H9 (cell line): ENCODE measurements at regions not wholly inside any gene's neighbourhood (a gene's known extent, or its start where the extent isn't known, plus 50 kb on each side); places are given as distances from the start of the nearest gene placed in this dataset.

Experiments
- DNase-seq: peaks from one replicate; pipeline ENCODE4 v3.0.0-alpha.2; 2017
- H2AFZ ChIP-seq: one replicate; pipeline ENCODE4 v1.6.1; 2013; ENCODE audit warnings: mild to moderate bottlenecking, low read length, control low read depth, moderate library complexity
- H2AK5ac ChIP-seq: 2 replicates; pipeline ENCODE4 v1.6.1; 2013; ENCODE audit warnings: low read length, control low read depth, mixed read lengths; ENCODE audit not compliant: insufficient read length
- H2BK120ac ChIP-seq: one replicate; pipeline ENCODE4 v1.6.1; 2013; ENCODE audit warnings: low read depth, mild to moderate bottlenecking, low read length, control low read depth, inconsistent platforms; ENCODE audit not compliant: poor library complexity, severe bottlenecking
- H2BK12ac ChIP-seq: 2 replicates; pipeline ENCODE4 v1.6.1; 2013; ENCODE audit warnings: low read length, control low read depth, mixed read lengths, low read depth; ENCODE audit not compliant: insufficient read length
- H2BK15ac ChIP-seq: 2 replicates; pipeline ENCODE4 v1.6.1; 2013; ENCODE audit warnings: low read depth, low read length, control low read depth
- H2BK20ac ChIP-seq: one replicate; pipeline ENCODE4 v1.6.1; 2013; ENCODE audit warnings: low read depth, mild to moderate bottlenecking, low read length, control low read depth, inconsistent platforms; ENCODE audit not compliant: poor library complexity, severe bottlenecking
- H2BK5ac ChIP-seq: 2 replicates; pipeline ENCODE4 v1.6.1; 2013; ENCODE audit warnings: low read length, control low read depth, mixed read lengths; ENCODE audit not compliant: insufficient read length
- H3K14ac ChIP-seq: 2 replicates; pipeline ENCODE4 v1.6.1; 2013; ENCODE audit warnings: low read length, control low read depth; ENCODE audit not compliant: insufficient read depth
- H3K18ac ChIP-seq: 2 replicates; pipeline ENCODE4 v1.6.1; 2013; ENCODE audit warnings: low read depth, mild to moderate bottlenecking, mixed read lengths, low read length, control low read depth; ENCODE audit not compliant: insufficient read length
- H3K23ac ChIP-seq: 2 replicates; pipeline ENCODE4 v1.6.1; 2013; ENCODE audit warnings: low read length, control low read depth, mixed read lengths, low read depth; ENCODE audit not compliant: insufficient read length
- H3K23me2 ChIP-seq: 2 replicates; pipeline ENCODE4 v1.6.1; 2013; ENCODE audit warnings: low read depth, mild to moderate bottlenecking, mixed read lengths, low read length, control low read depth; ENCODE audit not compliant: insufficient read length, poor library complexity, severe bottlenecking
- H3K27ac ChIP-seq: 2 replicates; pipeline ENCODE4 v1.5.1; 2013; ENCODE audit warnings: low read length, control low read depth, mixed read lengths, low read depth; ENCODE audit not compliant: insufficient read length
- H3K27me3 ChIP-seq: 2 replicates; pipeline ENCODE4 v1.6.1; 2013; ENCODE audit warnings: low read length, control low read depth, inconsistent platforms; ENCODE audit not compliant: insufficient read depth
- H3K4ac ChIP-seq: 2 replicates; pipeline ENCODE4 v1.6.1; 2013; ENCODE audit warnings: low read depth, mild to moderate bottlenecking, control low read depth, inconsistent platforms, low read length, moderate library complexity
- H3K4me1 ChIP-seq: 2 replicates; pipeline ENCODE4 v1.6.1; 2013; ENCODE audit warnings: low read length, control low read depth, inconsistent platforms; ENCODE audit not compliant: insufficient read depth
- H3K4me2 ChIP-seq: 2 replicates; pipeline ENCODE4 v1.6.1; 2013; ENCODE audit warnings: low read length, control low read depth, mixed read lengths; ENCODE audit not compliant: insufficient read length, insufficient read depth
- H3K56ac ChIP-seq: 2 replicates; pipeline ENCODE4 v1.6.1; 2013; ENCODE audit warnings: low read depth, mild to moderate bottlenecking, mixed read lengths, low read length, control low read depth; ENCODE audit not compliant: insufficient read length
- H3K79me1 ChIP-seq: 2 replicates; pipeline ENCODE4 v1.6.1; 2013; ENCODE audit warnings: low read depth, mild to moderate bottlenecking, moderate library complexity, low read length, control low read depth, inconsistent platforms; ENCODE audit not compliant: insufficient read depth, poor library complexity, severe bottlenecking
- H3K79me2 ChIP-seq: 2 replicates; pipeline ENCODE4 v1.6.1; 2013; ENCODE audit warnings: low read length, control low read depth, inconsistent platforms; ENCODE audit not compliant: insufficient read depth
- H3K9ac ChIP-seq: 2 replicates; pipeline ENCODE4 v1.6.1; 2013; ENCODE audit warnings: low read length, control low read depth, mixed read lengths; ENCODE audit not compliant: insufficient read length; ENCODE audit errors: extremely low read depth
- H3K9me3 ChIP-seq: one replicate; pipeline ENCODE4 v1.6.1; 2013; ENCODE audit warnings: low read depth, low read length, inconsistent platforms; ENCODE audit not compliant: control insufficient read depth
- H3T11ph ChIP-seq: one replicate; pipeline ENCODE4 v1.6.1; 2013; ENCODE audit warnings: mild to moderate bottlenecking, low read length, control low read depth, inconsistent platforms
- H4K20me1 ChIP-seq: one replicate; pipeline ENCODE4 v1.6.1; 2013; ENCODE audit not compliant: control insufficient read depth, insufficient read length, insufficient read depth
- H4K5ac ChIP-seq: 2 replicates; pipeline ENCODE4 v1.6.1; 2013; ENCODE audit warnings: low read depth, mild to moderate bottlenecking, mixed read lengths, low read length, control low read depth; ENCODE audit not compliant: insufficient read length
- H4K8ac ChIP-seq: replicated peaks from 2 replicates; pipeline ENCODE4 v1.6.1; 2013; ENCODE audit warnings: low read length, control low read depth, mixed read lengths, low read depth; ENCODE audit not compliant: insufficient read length
- H4K91ac ChIP-seq: 2 replicates; pipeline ENCODE4 v1.6.1; 2013; ENCODE audit warnings: low read depth, mild to moderate bottlenecking, moderate library complexity, mixed read lengths, low read length, control low read depth; ENCODE audit not compliant: insufficient read length
- H3K27ac Mint-ChIP-seq, 3 experiments: 2 replicates in 2 of 3; 3 replicates in 1 of 3; pipeline ENCODE4 v1.8.0; 2020 to 2021; ENCODE audit warnings: mixed read lengths in 3 of 3, mild to moderate bottlenecking in 1 of 3, moderate library complexity in 1 of 3
- H3K27me3 Mint-ChIP-seq: 2 replicates; pipeline ENCODE4 v1.8.0; 2021; ENCODE audit warnings: low read depth, mild to moderate bottlenecking, moderate library complexity, mixed read lengths
- H3K36me3 Mint-ChIP-seq, 3 experiments: 2 replicates in 2 of 3; 3 replicates in 1 of 3; pipeline ENCODE4 v1.8.0; 2020 to 2021; ENCODE audit warnings: low read depth in 3 of 3, mixed read lengths in 3 of 3; ENCODE audit not compliant: insufficient read depth in 1 of 3
- H3K4me1 Mint-ChIP-seq, 2 experiments: 2 replicates each; pipeline ENCODE4 v1.8.0; 2020; ENCODE audit warnings: mixed read lengths in 2 of 2
- H3K4me3 Mint-ChIP-seq, 2 experiments: 2 replicates in 1 of 2; 3 replicates in 1 of 2; pipeline ENCODE4 v1.8.0; 2020 to 2021; ENCODE audit warnings: mild to moderate bottlenecking in 2 of 2, mixed read lengths in 2 of 2, moderate library complexity in 1 of 2
- H3K9me3 Mint-ChIP-seq, 2 experiments: 2 replicates in 1 of 2; 3 replicates in 1 of 2; pipeline ENCODE4 v1.8.0; 2020; ENCODE audit warnings: mild to moderate bottlenecking in 2 of 2, mixed read lengths in 2 of 2, moderate library complexity in 1 of 2
- CTCF ChIP-seq: fragments of 200-600 bp; sonication (generic); conservative IDR thresholded peaks from 3 replicates; pipeline ENCODE4 v1.8.0; 2021; ENCODE audit warnings: antibody characterized with exemption, mild to moderate bottlenecking
- WGBS: extraction: QIAGEN DNeasy Blood & Tissue Kit; methylation state at CpG from one replicate; pipeline ENCODE4 v1.1.7; 2013; ENCODE audit warnings: missing lambda C conversion rate, low lambda C conversion rate, mixed read lengths; ENCODE audit not compliant: insufficient read length; ENCODE audit errors: extremely low coverage; 5-methylcytosine and 5-hydroxymethylcytosine counted together

DNA sequence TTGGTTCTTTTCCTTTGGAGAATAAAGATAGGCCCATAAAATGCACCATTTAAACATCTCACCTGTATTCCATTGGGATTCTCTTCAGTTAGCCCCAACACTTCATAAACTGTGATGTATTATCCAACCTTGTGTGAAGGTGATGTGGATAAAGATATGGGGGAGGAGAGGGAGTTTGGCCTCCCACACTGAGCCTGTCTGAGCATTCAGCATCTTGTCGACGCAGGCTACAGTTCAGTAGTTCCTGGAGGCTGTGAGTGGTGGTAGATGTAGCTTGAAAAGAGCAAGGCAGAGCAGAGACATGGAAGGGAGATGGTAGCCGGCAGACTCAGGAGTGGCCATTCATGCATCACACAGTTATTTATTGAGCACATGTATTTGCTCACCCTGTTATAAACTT lies 292.4 kb upstream of the PITX2 start:
- H3K23me2 ChIP-seq, result no peaks in the 10 kb centered on the region
- no peaks in the 10 kb centered on the region for H3K27me3 Mint-ChIP-seq
- no peak overlapping the region for H4K5ac ChIP-seq
- no peaks in the 10 kb centered on the region for H3K4me1 ChIP-seq
- no peak overlapping the region for H2AFZ ChIP-seq
- H2BK20ac ChIP-seq, result no peak overlapping the region
- no peak overlapping the region for H4K91ac ChIP-seq
- H3K4me1 Mint-ChIP-seq, result no peaks in the 10 kb centered on the region
- H3K79me1 ChIP-seq, result no peaks in the 10 kb centered on the region
- H3K56ac ChIP-seq, result no peak overlapping the region
- H3K9me3 ChIP-seq, result no peaks in the 10 kb centered on the region
- H2AK5ac ChIP-seq, result no peak overlapping the region
- no peak overlapping the region for H3K18ac ChIP-seq
- H3T11ph ChIP-seq, result no peak overlapping the region
- no peaks in the 10 kb centered on the region for H3K36me3 Mint-ChIP-seq
- H3K23ac ChIP-seq, result no peak overlapping the region
- H3K9ac ChIP-seq, result no peak overlapping the region
- no peak overlapping the region for H3K4me3 Mint-ChIP-seq
- H2BK12ac ChIP-seq, result no peak overlapping the region
- no CpG with 5 or more reads among the region's 3 CpGs for WGBS
- TF ChIP-seq CTCF, result no peak
- H3K4me2 ChIP-seq, result no peak overlapping the region
- no peaks in the 10 kb centered on the region for H4K20me1 ChIP-seq
- no peak overlapping the region for H2BK5ac ChIP-seq
- no peaks in the 10 kb centered on the region for H3K79me2 ChIP-seq
- no peak for DNase-seq
- no peak overlapping the region for H3K27ac ChIP-seq
- H3K14ac ChIP-seq, result no peak overlapping the region
- H4K8ac ChIP-seq, result no peak overlapping the region
- H3K27ac Mint-ChIP-seq, result no peak overlapping the region; a peak in 1 of 7 replicates
- no peaks in the 10 kb centered on the region for H3K9me3 Mint-ChIP-seq
- H3K4ac ChIP-seq, result no peak overlapping the region
- H2BK120ac ChIP-seq, result no peak overlapping the region
- no peak overlapping the region for H2BK15ac ChIP-seq
- no peaks in the 10 kb centered on the region for H3K27me3 ChIP-seq
